Epithelial cell of proximal tubule (primary cell): ENCODE measurements at regions not wholly inside any gene's neighbourhood (a gene's known extent, or its start where the extent isn't known, plus 50 kb on each side); places are given as distances from the start of the nearest gene placed in this dataset.
A peak's percentile ranks its signal among the peaks of the same experiment; 100 is the strongest.

Experiments
- DNase-seq: peaks from one replicate; pipeline ENCODE4 v3.0.0-alpha.2; 2011; ENCODE audit warnings: low read depth
- H3K4me3 ChIP-seq: 2 replicates; pipeline ENCODE4 v1.5.1; 2011; ENCODE audit warnings: low read depth, mild to moderate bottlenecking, low read length
- CTCF ChIP-seq: conservative IDR thresholded peaks from 2 replicates; pipeline ENCODE4 v1.5.1; 2012; ENCODE audit warnings: low read depth, mild to moderate bottlenecking, low read length

- DNase-seq, result no peak
- TF ChIP-seq CTCF, result no peak
These were observed 158.9 kb upstream of the FN1 start for GRCh38 chr2:215594766-215595165.

GRCh38 chr2:215590010-215590745, 154.3 kb upstream of the FN1 start:
- no peak for DNase-seq
- H3K4me3 ChIP-seq, result no peak overlapping the region
- TF ChIP-seq CTCF, result no peak

More at GRCh38 chr2:215594766-215595165, 158.9 kb upstream of the FN1 start:
- H3K4me3 ChIP-seq, result no peak overlapping the region

- DNase-seq, result no peak
These were observed 148.0 kb upstream of the FN1 start for GRCh38 chr2:215583881-215584280.

GRCh38 chr2:215579809-215580208, 143.9 kb upstream of the FN1 start:
- TF ChIP-seq CTCF, result no peak
- DNase-seq, result no peak
- H3K4me3 ChIP-seq, result no peak overlapping the region

More at GRCh38 chr2:215583881-215584280, 148.0 kb upstream of the FN1 start:
- TF ChIP-seq CTCF, result no peak
- no peak overlapping the region for H3K4me3 ChIP-seq

- peak; percentile 36 for DNase-seq
- no peak overlapping the region for H3K4me3 ChIP-seq
- no peak for TF ChIP-seq CTCF
These were observed 141.5 kb upstream of the FN1 start for GRCh38 chr2:215577356-215577755.

GRCh38 chr2:215576572-215576971, 140.7 kb upstream of the FN1 start:
- H3K4me3 ChIP-seq, result no peak overlapping the region
- no peak for TF ChIP-seq CTCF
- no peak for DNase-seq

- DNase-seq, result no peak
- TF ChIP-seq CTCF, result no peak
- no peak overlapping the region for H3K4me3 ChIP-seq
These were observed 137.6 kb upstream of the FN1 start for GRCh38 chr2:215573496-215573895.
